HEK293T (cell line): ENCODE measurements at regions not wholly inside any gene's neighbourhood (a gene's known extent, or its start where the extent isn't known, plus 50 kb on each side); places are given as distances from the start of the nearest gene placed in this dataset.

Experiments used
- CTCF ChIA-PET: fragments of 350-600 bp; formaldehyde crosslinking; extraction: SDS; loops from one replicate; lab custom pipeline; 2021; ENCODE audit warnings: antibody characterized with exemption, inconsistent platforms; lab: Yijun Ruan, JAX
- POLR2A ChIA-PET: fragments of 350-600 bp; formaldehyde crosslinking; extraction: SDS; loops from one replicate; lab custom pipeline; 2020; ENCODE audit warnings: antibody characterized with exemption, inconsistent platforms; lab: Yijun Ruan, JAX
- DNase-seq: peaks from one replicate; pipeline ENCODE4 v3.0.0; 2012; ENCODE audit warnings: mixed read lengths; ENCODE audit errors: extremely low spot score
- ARNT ChIP-seq: fragments of 450-650 bp; IDR thresholded peaks from 2 replicates; pipeline ENCODE4 v1.6.1; 2017; ENCODE audit warnings: mild to moderate bottlenecking
- BHLHE40 ChIP-seq: fragments of 450-650 bp; IDR thresholded peaks from 2 replicates; pipeline ENCODE4 v1.6.1; 2016; ENCODE audit warnings: mild to moderate bottlenecking, moderate library complexity, borderline replicate concordance
- CTBP1 ChIP-seq: fragments of 450-650 bp; IDR thresholded peaks from 2 replicates; pipeline ENCODE4 v1.6.1; 2016; ENCODE audit warnings: borderline replicate concordance
- ELF4 ChIP-seq: fragments of 450-650 bp; IDR thresholded peaks from 2 replicates; pipeline ENCODE4 v1.6.1; 2017; ENCODE audit warnings: antibody characterized with exemption
- FOXA1 ChIP-seq: fragments of 450-650 bp; IDR thresholded peaks from 2 replicates; pipeline ENCODE4 v1.6.1; 2016; ENCODE audit warnings: mild to moderate bottlenecking
- FOXK2 ChIP-seq: fragments of 450-650 bp; IDR thresholded peaks from 2 replicates; pipeline ENCODE4 v1.6.1; 2016; ENCODE audit warnings: mild to moderate bottlenecking
- FOXM1 ChIP-seq: fragments of 450-650 bp; IDR thresholded peaks from 2 replicates; pipeline ENCODE4 v1.6.1; 2017; ENCODE audit warnings: mild to moderate bottlenecking, borderline replicate concordance
- HDGF ChIP-seq: fragments of 450-650 bp; IDR thresholded peaks from 2 replicates; pipeline ENCODE4 v1.6.1; 2017; ENCODE audit warnings: antibody characterized with exemption, borderline replicate concordance
- L3MBTL2 ChIP-seq: fragments of 450-650 bp; conservative IDR thresholded peaks from 2 replicates; pipeline ENCODE4 v1.6.1; 2016; ENCODE audit warnings: mild to moderate bottlenecking
- LEF1 ChIP-seq: fragments of 450-650 bp; IDR thresholded peaks from 2 replicates; pipeline ENCODE4 v1.6.1; 2017; ENCODE audit warnings: mild to moderate bottlenecking, borderline replicate concordance
- NFRKB ChIP-seq: fragments of 450-650 bp; IDR thresholded peaks from 2 replicates; pipeline ENCODE4 v1.6.1; 2016; ENCODE audit warnings: mild to moderate bottlenecking, moderate library complexity
- PKNOX1 ChIP-seq: fragments of 450-650 bp; IDR thresholded peaks from 2 replicates; pipeline ENCODE4 v1.6.1; 2016
- SP1 ChIP-seq: fragments of 450-650 bp; IDR thresholded peaks from 2 replicates; pipeline ENCODE4 v1.6.1; 2017
- SUZ12 ChIP-seq: fragments of 450-650 bp; IDR thresholded peaks from 2 replicates; pipeline ENCODE4 v1.6.1; 2016; ENCODE audit warnings: mild to moderate bottlenecking
- TARDBP ChIP-seq: fragments of 450-650 bp; IDR thresholded peaks from 2 replicates; pipeline ENCODE4 v1.6.1; 2016
- ZNF384 ChIP-seq: fragments of 450-650 bp; IDR thresholded peaks from 2 replicates; pipeline ENCODE4 v1.6.1; 2016

GRCh38 chr5:96090215-96090614 lies 128.6 kb upstream of the ELL2 start:
- DNase-seq = no peak
- TF ChIP-seq TARDBP (no peak), HDGF (no peak), FOXK2 (no peak), LEF1 (no peak), BHLHE40 (no peak), PKNOX1 (no peak)

GRCh38 chr5:96088706-96089498 lies 127.3 kb upstream of the ELL2 start:
- no peak for TF ChIP-seq PKNOX1
- ChIA-PET CTCF (no interaction called here), POLR2A (no interaction called here)
- no peak for DNase-seq

More at GRCh38 chr5:96090215-96090614, 128.6 kb upstream of the ELL2 start:
- POLR2A ChIA-PET = no interaction called here
- CTCF ChIA-PET = interaction anchor here (0.5 kb wide), 1 partner anchor 238 kb away, joined by 3 read pairs; no protein-coding TSS in a partner anchor

GRCh38 chr5:96087939-96088338 lies 126.3 kb upstream of the ELL2 start:
- DNase-seq = no peak
- ChIA-PET CTCF (no interaction called here), POLR2A (no interaction called here)
- TF ChIP-seq LEF1 (no peak), FOXA1 (no peak), ELF4 (no peak)

- DNase-seq = no peak
- CTCF ChIA-PET = no interaction called here
- POLR2A ChIA-PET = no interaction called here
- TF ChIP-seq L3MBTL2 (no peak), FOXA1 (no peak), FOXM1 (no peak), BHLHE40 (no peak), NFRKB (no peak), SP1 (no peak), FOXK2 (no peak), SUZ12 (no peak), ZNF384 (no peak), ELF4 (no peak), PKNOX1 (no peak; the same call in 1 of the 2 replicates), TARDBP (no peak), HDGF (no peak), LEF1 (no peak), CTBP1 (no peak), ARNT (no peak)
Measured at GRCh38 chr5:96084874-96085506, 123.3 kb upstream of the ELL2 start.

- peak; percentile 86 for TF ChIP-seq PKNOX1
- no peak for TF ChIP-seq ZNF384
- CTCF ChIA-PET = interaction anchor here (0.6 kb wide), 1 partner anchor 223 kb away, joined by 4 read pairs; no protein-coding TSS in a partner anchor
- POLR2A ChIA-PET = no interaction called here
- DNase-seq = no peak
Measured at GRCh38 chr5:96083361-96083881, 121.8 kb upstream of the ELL2 start.

GRCh38 chr5:96081276-96081858 lies 119.7 kb upstream of the ELL2 start:
- CTCF ChIA-PET = no interaction called here
- no peak for DNase-seq
- no peak for TF ChIP-seq ELF4
- TF ChIP-seq CTBP1 = no peak
- POLR2A ChIA-PET = no interaction called here
